H1 (cell line): ENCODE measurements at regions not wholly inside any gene's neighbourhood (a gene's known extent, or its start where the extent isn't known, plus 50 kb on each side); places are given as distances from the start of the nearest gene placed in this dataset.

Experiments
- CTCF ChIA-PET: fragments of 300-600 bp; sonication (Branson Sonifier 250); formaldehyde crosslinking; loops from one replicate; lab custom pipeline; 2021; ENCODE audit not compliant: partially characterized antibody; lab: Charles Lee
- POLR2A ChIA-PET: fragments of 300-600 bp; sonication (Branson Sonifier 250); formaldehyde crosslinking; loops from one replicate; lab custom pipeline; 2021; ENCODE audit warnings: inconsistent platforms; ENCODE audit not compliant: partially characterized antibody; lab: Charles Lee
- DNase-seq, 2 experiments: peaks; one replicate each; pipeline versions ENCODE4 v3.0.0 to v3.0.0-alpha.2; 2010 to 2022; ENCODE audit warnings: low spot score in 2 of 2, low read depth in 1 of 2, mixed read lengths in 1 of 2
- FAIRE-seq: peaks from 2 replicates; lab custom pipeline; 2011; peaks lifted over from hg19 to GRCh38; lab: Jason Lieb, UNC
- H2AFZ ChIP-seq: 2 replicates; pipeline ENCODE4 v1.8.1; 2012; ENCODE audit warnings: low read length, inconsistent platforms
- H2AK5ac ChIP-seq: 2 replicates; pipeline ENCODE4 v1.6.1; 2013; ENCODE audit warnings: low read depth, low read length
- H2BK120ac ChIP-seq: replicated peaks from 2 replicates; pipeline ENCODE3; 2013; ENCODE audit warnings: low read depth, low read length, inconsistent platforms
- H2BK12ac ChIP-seq: 2 replicates; pipeline ENCODE4 v1.6.1; 2013; ENCODE audit warnings: low read depth, low read length
- H2BK15ac ChIP-seq: 2 replicates; pipeline ENCODE4 v1.6.1; 2013; ENCODE audit warnings: low read length
- H2BK20ac ChIP-seq: 2 replicates; pipeline ENCODE4 v1.6.1; 2013; ENCODE audit warnings: low read length
- H2BK5ac ChIP-seq: 2 replicates; pipeline ENCODE4 v1.6.1; 2013; ENCODE audit warnings: low read depth, low read length
- H3K14ac ChIP-seq: 2 replicates; pipeline ENCODE4 v1.6.1; 2013; ENCODE audit warnings: inconsistent platforms; ENCODE audit not compliant: insufficient read length
- H3K18ac ChIP-seq: 2 replicates; pipeline ENCODE4 v1.6.1; 2013; ENCODE audit warnings: low read length; ENCODE audit errors: extremely low read depth
- H3K23ac ChIP-seq: 2 replicates; pipeline ENCODE4 v1.6.1; 2013; ENCODE audit warnings: inconsistent platforms; ENCODE audit not compliant: insufficient read length
- H3K23me2 ChIP-seq: 2 replicates; pipeline ENCODE4 v1.6.1; 2013; ENCODE audit warnings: low read depth, low read length
- H3K27ac ChIP-seq: 2 replicates; pipeline ENCODE4 v1.6.1; 2011; ENCODE audit warnings: low read depth, low read length, inconsistent platforms
- H3K27me3 ChIP-seq, 4 experiments: replicated peaks in 1 of 4; 1 replicate in 1 of 4; 2 replicates in 3 of 4; pipeline versions ENCODE4 v1.6.1 to v1.8.1; 2011 to 2013; ENCODE audit warnings: low read length in 3 of 4, mild to moderate bottlenecking in 3 of 4, inconsistent platforms in 2 of 4, mixed read lengths in 2 of 4, moderate library complexity in 1 of 4; ENCODE audit not compliant: control insufficient read depth in 3 of 4, insufficient read depth in 3 of 4; ENCODE audit errors: extremely low read depth in 1 of 4
- H3K36me3 ChIP-seq, 4 experiments: 2 replicates each; pipeline versions ENCODE4 v1.6.1 to v1.8.1; 2011 to 2013; ENCODE audit warnings: mild to moderate bottlenecking in 4 of 4, low read length in 3 of 4, moderate library complexity in 2 of 4, control low read depth in 1 of 4, inconsistent platforms in 1 of 4; ENCODE audit not compliant: insufficient read depth in 4 of 4, control insufficient read depth in 2 of 4
- H3K4ac ChIP-seq: replicated peaks from 2 replicates; pipeline ENCODE3; 2013; ENCODE audit warnings: low read length, low read depth, mixed read lengths, inconsistent platforms; ENCODE audit not compliant: insufficient read length
- H3K4me1 ChIP-seq, 4 experiments: replicated peaks in 1 of 4; 1 replicate in 1 of 4; 2 replicates in 3 of 4; pipeline versions ENCODE4 v1.6.1 to v1.8.1; 2011 to 2013; ENCODE audit warnings: low read length in 3 of 4, inconsistent platforms in 2 of 4, mixed read lengths in 1 of 4; ENCODE audit not compliant: insufficient read depth in 4 of 4, control insufficient read depth in 3 of 4
- H3K4me2 ChIP-seq, 2 experiments: 2 replicates each; pipeline versions ENCODE4 v1.6.1 to v1.8.1; 2011 to 2013; ENCODE audit warnings: low read depth in 2 of 2, low read length in 2 of 2, control low read depth in 1 of 2, inconsistent platforms in 1 of 2, mild to moderate bottlenecking in 1 of 2; ENCODE audit not compliant: insufficient read depth in 1 of 2
- H3K4me3 ChIP-seq, 4 experiments: fragments of 200-600, 300-600 bp in 1 of 4; sonication (generic), shearing (Covaris generic), sonication (Bioruptor Twin) in 1 of 4; 2 replicates each; pipeline versions ENCODE4 v1.5.1 to v1.8.1; 2011 to 2016; ENCODE audit warnings: low read length in 4 of 4, low read depth in 3 of 4, control low read depth in 2 of 4, inconsistent platforms in 2 of 4, mild to moderate bottlenecking in 2 of 4, mixed read lengths in 1 of 4, moderate library complexity in 1 of 4; ENCODE audit not compliant: insufficient read depth in 2 of 4; ENCODE audit errors: extremely low read depth in 1 of 4
- H3K56ac ChIP-seq: replicated peaks from 2 replicates; pipeline ENCODE3; 2013; ENCODE audit warnings: low read depth, mild to moderate bottlenecking, mixed read lengths, low read length, inconsistent platforms; ENCODE audit not compliant: insufficient read length
- H3K79me1 ChIP-seq: 2 replicates; pipeline ENCODE4 v1.6.1; 2013; ENCODE audit warnings: low read depth, low read length, control low read depth
- H3K79me2 ChIP-seq, 2 experiments: 2 replicates each; pipeline versions ENCODE4 v1.6.1 to v1.8.1; 2012 to 2013; ENCODE audit warnings: low read length in 2 of 2, mild to moderate bottlenecking in 2 of 2, inconsistent platforms in 1 of 2; ENCODE audit not compliant: insufficient read depth in 2 of 2, control insufficient read depth in 1 of 2
- H3K9ac ChIP-seq, 4 experiments: replicated peaks in 1 of 4; 1 replicate in 1 of 4; 2 replicates in 3 of 4; pipeline versions ENCODE4 v1.6.1 to v1.8.1; 2011 to 2013; ENCODE audit warnings: low read depth in 3 of 4, low read length in 3 of 4, control low read depth in 2 of 4, mild to moderate bottlenecking in 2 of 4, moderate library complexity in 2 of 4, inconsistent platforms in 1 of 4; ENCODE audit errors: extremely low read depth in 1 of 4
- H3K9me3 ChIP-seq, 2 experiments: 2 replicates each; pipeline versions ENCODE4 v1.6.1 to v1.8.1; 2012 to 2013; ENCODE audit warnings: mild to moderate bottlenecking in 2 of 2, moderate library complexity in 2 of 2, control low read depth in 1 of 2, inconsistent platforms in 1 of 2, low read depth in 1 of 2, low read length in 1 of 2, mixed read lengths in 1 of 2; ENCODE audit not compliant: insufficient read depth in 2 of 2
- H4K20me1 ChIP-seq, 2 experiments: replicated peaks in 1 of 2; 2 replicates each; pipeline versions ENCODE3 to v1.8.1; 2011 to 2013; ENCODE audit warnings: inconsistent platforms in 2 of 2, low read length in 2 of 2, mild to moderate bottlenecking in 1 of 2; ENCODE audit not compliant: insufficient read depth in 2 of 2, control insufficient read depth in 1 of 2
- H4K5ac ChIP-seq: 2 replicates; pipeline ENCODE4 v1.6.1; 2013; ENCODE audit warnings: low read length, low read depth, mixed read lengths, inconsistent platforms; ENCODE audit not compliant: insufficient read length
- H4K8ac ChIP-seq: 2 replicates; pipeline ENCODE4 v1.8.0; 2013; ENCODE audit warnings: mild to moderate bottlenecking, moderate library complexity, low read length, inconsistent platforms; ENCODE audit not compliant: insufficient read depth; ENCODE audit errors: extremely low read depth
- H4K91ac ChIP-seq: replicated peaks from 2 replicates; pipeline ENCODE3; 2013; ENCODE audit warnings: low read length, mixed read lengths, inconsistent platforms; ENCODE audit not compliant: insufficient read length
- HDAC6 ChIP-seq: IDR thresholded peaks from one replicate; pipeline ENCODE4 v1.7.1; 2012; ENCODE audit warnings: low read depth, mild to moderate bottlenecking, inconsistent platforms, low read length, moderate library complexity
- JUND ChIP-seq: IDR thresholded peaks from 2 replicates; pipeline ENCODE4 v1.6.1; 2011; ENCODE audit warnings: mild to moderate bottlenecking, improper control_type of control experiment, low read length
- NANOG ChIP-seq: IDR thresholded peaks from 2 replicates; pipeline ENCODE4 v1.6.1; 2011; ENCODE audit warnings: low read length, low read depth, mild to moderate bottlenecking, inconsistent platforms; ENCODE audit not compliant: insufficient read depth, poor library complexity, severe bottlenecking
- POLR2AphosphoS5 ChIP-seq: IDR thresholded peaks from 2 replicates; pipeline ENCODE4 v1.6.1; 2011; ENCODE audit warnings: low read depth, low read length
- POU5F1 ChIP-seq: IDR thresholded peaks from 2 replicates; pipeline ENCODE4 v1.6.1; 2011; ENCODE audit warnings: low read depth, mild to moderate bottlenecking, low read length, moderate library complexity
- RFX5 ChIP-seq: IDR thresholded peaks from 2 replicates; pipeline ENCODE4 v1.6.1; 2011; ENCODE audit warnings: low read depth, low read length, improper control_type of control experiment, borderline replicate concordance
- SP1 ChIP-seq: IDR thresholded peaks from 2 replicates; pipeline ENCODE4 v1.6.1; 2011; ENCODE audit warnings: low read depth, low read length
- TBP ChIP-seq: IDR thresholded peaks from 2 replicates; pipeline ENCODE4 v1.6.1; 2011; ENCODE audit warnings: low read depth, low read length, improper control_type of control experiment
- WGBS, 2 experiments: shearing (Covaris generic) in 1 of 2; methylation state at CpG; one replicate each; pipeline versions ENCODE4 v1.1.6 to v1.1.7; 2013 to 2015; ENCODE audit warnings: low lambda C conversion rate in 2 of 2, mixed read lengths in 2 of 2, inconsistent platforms in 1 of 2, low coverage in 1 of 2, missing lambda C conversion rate in 1 of 2; ENCODE audit not compliant: insufficient replicate concordance in 2 of 2, insufficient coverage in 1 of 2, insufficient read length in 1 of 2; ENCODE audit errors: extremely low coverage in 1 of 2, missing lambda C conversion rate in 1 of 2; 5-methylcytosine and 5-hydroxymethylcytosine counted together
- TF ChIP-seq, protein P1 (sequence below): IDR thresholded peaks from 2 replicates; pipeline ENCODE4 v1.6.1; 2012; ENCODE audit warnings: inconsistent platforms

DNA sequence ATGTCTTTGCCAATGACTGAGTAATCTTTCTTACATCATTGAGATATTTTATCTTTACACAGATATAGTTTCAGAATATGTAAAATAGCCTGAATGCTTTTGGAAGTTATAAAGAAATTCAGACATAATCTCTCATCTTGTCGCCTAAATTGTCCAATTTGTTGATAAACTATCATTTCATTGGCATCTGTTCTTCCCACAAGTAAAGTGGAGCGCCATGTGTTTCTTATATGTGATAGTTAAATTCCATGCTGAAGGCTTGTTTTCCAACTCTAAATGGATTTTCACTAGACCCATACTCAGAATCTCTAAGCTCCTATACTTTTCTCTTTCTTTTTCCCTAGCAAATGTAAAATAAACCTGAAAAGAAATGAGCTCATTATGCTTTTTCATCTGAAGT lies 640.1 kb upstream of the MBL2 start:
- WGBS, 2 experiments = 96% methylated on average over 2 of the region's 2 CpGs; no CpG with 5 or more reads in 1 of the 2 experiments
- FAIRE-seq (no peak), DNase-seq (no peak)
- Histone ChIP-seq H2BK120ac (no peak overlapping the region), H2BK15ac (no peak overlapping the region), H2BK20ac (no peak overlapping the region), H3K14ac (no peak overlapping the region), H3K18ac (no peak overlapping the region), H2AK5ac (no peak overlapping the region), H4K91ac (no peak overlapping the region), H3K4ac (no peak overlapping the region), H3K27me3 (no peaks in the 10 kb centered on the region), H2BK12ac (no peak overlapping the region), H2BK5ac (no peak overlapping the region), H4K5ac (no peak overlapping the region), H3K4me3 (no peak overlapping the region), H3K23ac (no peak overlapping the region), H3K9ac (no peak overlapping the region), H3K36me3 (peaks cover 0 to 7% (median 0%) of the 10 kb centered on the region in 4 experiments; a peak in 1 of 8 replicates), H3K4me2 (no peak overlapping the region), H3K23me2 (no peaks in the 10 kb centered on the region), H3K4me1 (no peaks in the 10 kb centered on the region), H3K9me3 (peaks cover 4 to 5% of the 10 kb centered on the region in 2 experiments; a peak in 1 of 4 replicates), H3K79me1 (no peaks in the 10 kb centered on the region), H3K56ac (no peak overlapping the region), H3K79me2 (no peaks in the 10 kb centered on the region), H3K27ac (no peak overlapping the region), H4K20me1 (no peaks in the 10 kb centered on the region), H2AFZ (no peak overlapping the region), H4K8ac (no peak overlapping the region)
- no peak for TF ChIP-seq RFX5
- TF ChIP-seq SP1 = no peak
- TF ChIP-seq JUND = no peak
- no peak for TF ChIP-seq POU5F1
- TF ChIP-seq POLR2AphosphoS5 = no peak
- no peak for TF ChIP-seq TBP
- no peak for TF ChIP-seq HDAC6
- TF ChIP-seq, protein P1, sequence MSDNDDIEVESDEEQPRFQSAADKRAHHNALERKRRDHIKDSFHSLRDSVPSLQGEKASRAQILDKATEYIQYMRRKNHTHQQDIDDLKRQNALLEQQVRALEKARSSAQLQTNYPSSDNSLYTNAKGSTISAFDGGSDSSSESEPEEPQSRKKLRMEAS = no peak
- no peak for TF ChIP-seq NANOG
- POLR2A ChIA-PET = no interaction called here
- CTCF ChIA-PET = interaction anchor here (0.6 to 1.1 kb wide), 2 partner anchors 10 to 59 kb away, joined by 3 to 4 read pairs; no protein-coding TSS in a partner anchor
